Activated T-cell treated with anti-CD3 and anti-CD28 coated beads for 48 hours (primary cell): ENCODE measurements at regions not wholly inside any gene's neighbourhood (a gene's known extent, or its start where the extent isn't known, plus 50 kb on each side); places are given as distances from the start of the nearest gene placed in this dataset.
"Not testable (repeated sequence)": the region's sequence is repeated elsewhere in the genome, so short reads cannot be mapped to it uniquely, and the experiment has no call there.

Source experiments
- DNase-seq: peaks from one replicate; pipeline ENCODE4 v3.0.0-alpha.2; 2020; ENCODE audit warnings: low read depth

GRCh38 chr6:90715093-90715655 is 128.3 kb upstream of the MAP3K7 start:
- DNase-seq = no peak

DNA sequence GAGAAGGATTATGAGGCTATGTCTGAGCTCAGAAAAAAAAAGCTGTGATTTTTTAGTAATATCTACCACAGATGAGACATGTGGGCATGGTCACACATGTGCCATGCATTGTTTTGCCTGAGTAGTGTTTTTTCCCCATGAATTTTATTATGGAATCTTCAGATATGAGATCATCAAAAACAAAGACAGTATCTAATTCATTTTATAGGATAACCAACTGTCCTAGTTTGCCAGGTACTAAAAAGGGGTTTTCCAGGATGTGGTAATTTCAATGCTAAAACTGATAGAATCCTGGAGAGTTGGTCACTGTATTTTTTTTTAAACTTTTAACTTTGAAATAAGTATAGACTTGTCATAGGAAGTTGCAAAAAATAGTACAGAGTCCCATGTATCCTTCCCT is 127.4 kb upstream of the MAP3K7 start:
- no peak for DNase-seq

GRCh38 chr6:90712114-90712513 is 125.2 kb upstream of the MAP3K7 start:
- no peak for DNase-seq

DNA sequence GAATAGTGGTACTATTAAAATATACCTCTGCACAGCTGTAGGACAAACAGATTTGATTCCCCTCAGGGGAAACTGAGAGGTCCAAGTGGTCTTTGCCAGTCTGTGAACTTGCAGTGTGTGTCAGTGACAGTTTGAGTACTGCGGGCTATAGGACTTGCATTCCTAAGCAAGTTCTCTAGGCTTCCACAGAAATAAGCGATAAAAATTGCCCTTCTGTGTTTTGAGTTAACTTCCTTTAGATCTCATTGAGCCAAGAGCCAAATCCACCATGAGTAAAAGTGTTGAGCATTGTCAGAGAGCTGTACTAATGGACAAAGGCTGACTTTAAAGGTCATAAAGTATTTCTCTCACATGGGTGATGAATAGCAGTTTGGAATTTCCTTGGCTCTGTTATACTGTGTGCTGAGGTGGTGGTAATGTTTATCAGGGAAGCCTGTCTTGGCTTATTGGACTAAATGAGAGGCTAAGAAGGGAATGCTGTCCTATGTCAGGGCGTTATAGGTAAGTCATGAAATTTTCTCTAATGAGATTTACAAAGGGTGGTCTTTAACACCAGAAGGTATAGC is 122.6 kb upstream of the MAP3K7 start:
- DNase-seq = no peak

DNA sequence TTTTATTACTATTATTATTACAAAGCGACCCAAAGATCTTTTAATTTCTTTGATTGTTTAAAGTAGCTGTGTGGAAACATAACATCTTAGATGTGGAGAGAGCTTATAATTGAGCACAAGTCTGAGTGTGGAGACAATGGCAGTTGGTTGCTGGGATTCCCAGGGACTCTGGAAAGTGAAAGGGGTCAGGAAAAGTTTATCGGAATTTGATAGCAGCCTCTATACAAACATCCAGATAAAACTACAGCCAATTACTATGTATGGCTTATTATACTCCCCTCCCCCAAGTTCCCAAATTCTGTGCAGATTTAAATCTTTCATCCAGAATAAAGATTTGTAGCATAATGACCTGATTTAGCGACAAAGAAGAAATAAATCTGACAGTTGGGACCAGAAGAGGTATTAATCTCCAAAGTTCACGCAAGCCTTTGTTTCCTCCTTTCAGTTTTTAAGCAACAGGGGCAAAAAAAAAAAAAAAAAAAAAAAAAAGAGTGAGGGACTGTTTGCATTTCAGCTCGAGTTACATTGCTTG is 121.4 kb upstream of the MAP3K7 start:
- no peak for DNase-seq

DNA sequence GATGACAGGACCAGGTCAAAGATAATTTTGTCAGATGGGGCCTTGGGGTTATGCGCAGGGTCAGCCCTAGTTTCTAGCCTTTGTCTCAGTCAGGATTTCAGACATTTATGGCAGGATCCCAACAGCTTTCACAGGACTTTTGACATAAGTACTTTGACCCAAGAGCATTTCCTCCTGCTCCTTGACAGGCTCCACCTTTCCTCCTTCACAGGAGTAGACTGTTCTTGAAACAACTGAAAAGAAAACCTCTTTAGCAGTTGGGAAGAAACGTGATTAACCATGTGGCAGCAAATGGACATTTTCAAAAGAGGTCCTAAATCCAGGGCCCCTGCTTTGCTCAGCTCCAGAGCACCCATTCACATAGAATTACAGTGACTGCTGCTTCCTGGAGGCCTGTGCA is 120.4 kb upstream of the MAP3K7 start:
- DNase-seq = no peak

- no peak for DNase-seq
These were observed 116.5 kb upstream of the MAP3K7 start for GRCh38 chr6:90703336-90703735.

GRCh38 chr6:90701926-90702325 is 115.1 kb upstream of the MAP3K7 start:
- DNase-seq = no peak

- DNase-seq = no peak
These were observed 114.4 kb upstream of the MAP3K7 start for GRCh38 chr6:90701146-90701781.

DNA sequence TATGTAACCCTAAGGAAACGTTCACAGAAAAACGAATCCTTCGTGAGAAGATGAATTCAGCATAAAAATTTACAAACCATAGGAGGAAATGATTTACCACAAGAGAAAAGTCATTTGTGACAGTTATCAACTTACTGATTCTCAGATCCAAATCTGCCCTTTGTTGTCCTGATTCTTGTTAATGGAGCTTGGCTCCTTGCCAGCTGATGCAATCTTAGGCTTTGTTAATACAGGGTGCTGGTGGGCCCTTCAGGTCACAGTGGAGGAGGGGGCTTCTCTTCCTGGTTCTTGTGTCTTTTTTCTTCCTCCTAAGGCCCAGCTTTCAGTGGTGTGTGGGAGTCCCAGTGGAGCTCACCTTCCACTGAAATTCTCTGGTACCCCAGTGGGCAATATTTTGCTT is 108.4 kb upstream of the MAP3K7 start:
- DNase-seq = no peak

- no peak for DNase-seq
These were observed 107.9 kb upstream of the MAP3K7 start for GRCh38 chr6:90694802-90695201.

- no peak for DNase-seq
These were observed 105.0 kb upstream of the MAP3K7 start for GRCh38 chr6:90691823-90692222.

GRCh38 chr6:90689172-90689571 is 102.3 kb upstream of the MAP3K7 start:
- no peak for DNase-seq

DNA sequence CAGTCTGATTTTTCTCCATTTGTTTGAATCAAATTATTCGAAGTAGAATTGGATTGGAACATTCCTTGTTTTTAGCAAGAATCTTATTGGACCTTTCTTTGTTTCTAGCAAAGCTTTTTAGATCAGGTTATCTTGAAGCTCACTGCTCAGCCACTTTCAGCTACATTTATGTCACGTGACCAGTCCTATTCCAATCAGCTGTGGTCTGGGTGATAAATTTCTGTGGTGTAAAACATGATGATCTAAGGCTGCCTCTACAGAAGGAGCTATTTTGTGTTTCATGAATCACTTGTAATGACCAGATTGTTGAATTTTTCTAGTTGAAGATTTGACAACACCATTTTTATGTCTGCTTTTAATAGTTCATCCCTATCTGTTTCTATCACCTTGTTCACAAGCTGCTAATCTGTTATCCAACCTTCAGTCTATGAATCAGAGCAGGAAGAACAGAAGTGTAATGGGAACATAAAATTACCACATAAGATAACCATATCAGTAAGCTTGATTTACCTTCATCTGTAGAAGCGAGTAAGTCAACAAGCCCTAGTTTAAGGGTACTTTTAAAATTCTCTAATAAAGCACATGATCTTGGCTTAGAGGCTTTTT is 101.0 kb upstream of the MAP3K7 start:
- no peak for DNase-seq

DNA sequence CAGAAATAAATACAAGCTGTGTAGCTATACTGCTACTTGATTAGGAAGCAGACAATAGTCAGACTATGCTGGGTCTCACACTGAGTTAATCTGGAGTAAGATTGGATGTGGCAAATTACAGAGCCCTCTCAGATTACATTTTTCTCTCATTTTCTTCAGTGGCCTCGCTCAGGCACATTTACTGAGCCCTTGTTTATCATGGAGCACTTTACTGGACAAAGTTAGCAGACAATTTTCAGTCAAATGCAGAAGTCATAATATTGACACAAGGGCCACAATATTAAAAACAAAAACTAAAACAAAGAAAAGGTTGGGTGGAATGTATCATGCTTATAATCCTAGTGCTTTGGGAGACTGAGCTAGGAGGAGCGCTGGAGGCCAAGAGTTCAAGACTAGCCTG is 95.0 kb upstream of the MAP3K7 start:
- no peak for DNase-seq

- no peak for DNase-seq
These were observed 91.3 kb upstream of the MAP3K7 start for GRCh38 chr6:90678049-90678779.

DNA sequence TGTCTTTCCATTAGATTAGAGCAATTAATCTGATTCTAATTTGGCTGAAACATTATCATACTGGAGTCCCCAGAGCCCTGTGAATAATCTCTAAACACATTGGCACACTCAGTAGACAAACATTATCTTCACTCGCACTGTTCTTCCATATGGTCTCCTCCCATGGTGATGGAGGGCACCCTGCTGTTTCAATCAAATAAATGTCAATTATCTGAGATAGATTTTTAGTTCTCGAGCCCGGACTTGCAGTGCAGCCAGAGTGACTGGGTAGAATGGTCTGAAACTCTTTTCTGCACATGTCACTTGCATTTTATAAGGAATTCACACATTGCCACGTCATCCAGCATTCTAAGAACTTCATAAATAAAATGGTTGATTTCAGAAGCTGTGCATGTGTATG is 90.6 kb upstream of the MAP3K7 start:
- DNase-seq = no peak

- no peak for DNase-seq
These were observed 89.8 kb upstream of the MAP3K7 start for GRCh38 chr6:90676516-90677300.

- not testable (repeated sequence) for DNase-seq
These were observed 88.2 kb upstream of the MAP3K7 start for GRCh38 chr6:90675107-90675506.

DNA sequence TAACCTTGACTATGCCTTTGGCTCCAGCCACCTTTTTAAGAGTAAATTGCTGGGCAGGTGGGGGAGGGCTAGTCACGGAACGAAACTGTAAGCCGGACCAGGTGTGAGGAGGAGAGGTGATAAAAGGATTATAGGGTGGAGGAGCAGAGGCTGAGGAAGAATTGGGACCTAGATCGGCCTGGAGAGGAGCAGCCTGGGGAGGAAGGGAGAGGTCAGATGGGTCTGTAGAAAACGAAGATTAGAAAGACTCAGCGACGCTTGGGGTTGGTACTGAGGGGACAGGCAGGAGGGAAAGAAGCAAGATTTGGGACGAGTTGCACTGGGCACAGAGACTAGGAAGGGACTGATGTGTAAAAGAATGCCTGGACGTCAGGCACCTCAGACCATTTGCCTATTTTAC is 87.2 kb upstream of the MAP3K7 start:
- DNase-seq = not testable (repeated sequence)

DNA sequence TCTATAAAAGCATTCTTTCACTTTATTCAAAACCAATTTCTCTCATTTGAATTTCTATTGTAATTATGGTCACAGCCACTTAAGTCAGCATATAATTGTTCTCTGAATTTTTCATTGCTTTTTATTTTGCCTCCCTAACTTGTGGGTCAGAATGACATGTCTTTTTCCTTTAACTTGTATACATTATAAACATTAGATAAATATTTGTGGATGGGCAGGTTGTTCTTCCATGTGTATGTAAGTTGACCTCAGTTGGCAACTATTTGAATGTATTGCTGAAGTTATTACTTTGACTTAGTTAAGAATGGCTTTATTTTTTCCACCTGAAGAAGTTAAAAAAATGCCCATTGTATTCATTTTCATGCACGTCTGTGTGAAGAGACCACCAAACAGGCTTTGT is 83.0 kb upstream of the MAP3K7 start:
- DNase-seq = no peak

DNA sequence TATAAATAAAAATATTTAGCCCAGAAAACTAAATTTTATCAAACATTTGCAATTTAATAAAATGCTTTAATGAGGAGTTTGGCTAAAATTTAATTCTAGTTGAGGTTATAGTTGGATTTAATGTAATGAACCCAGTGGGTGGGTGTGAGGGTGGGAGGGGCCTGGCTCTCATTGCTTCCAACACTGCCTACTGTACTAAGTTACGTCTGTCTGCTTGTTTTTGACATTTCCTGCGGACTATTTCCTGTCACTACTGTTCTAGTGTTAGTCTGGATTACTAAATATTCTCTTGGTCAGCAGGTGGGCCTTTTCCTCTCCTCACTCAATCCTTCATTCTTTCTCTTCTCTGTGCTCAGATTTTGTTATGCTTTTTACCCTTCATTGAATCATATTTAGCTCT is 82.5 kb upstream of the MAP3K7 start:
- no peak for DNase-seq
